ENCODE measurements at regions not wholly inside any gene's neighbourhood (a gene's known extent, or its start where the extent isn't known, plus 50 kb on each side); places are given as distances from the start of the nearest gene placed in this dataset.

DNA sequence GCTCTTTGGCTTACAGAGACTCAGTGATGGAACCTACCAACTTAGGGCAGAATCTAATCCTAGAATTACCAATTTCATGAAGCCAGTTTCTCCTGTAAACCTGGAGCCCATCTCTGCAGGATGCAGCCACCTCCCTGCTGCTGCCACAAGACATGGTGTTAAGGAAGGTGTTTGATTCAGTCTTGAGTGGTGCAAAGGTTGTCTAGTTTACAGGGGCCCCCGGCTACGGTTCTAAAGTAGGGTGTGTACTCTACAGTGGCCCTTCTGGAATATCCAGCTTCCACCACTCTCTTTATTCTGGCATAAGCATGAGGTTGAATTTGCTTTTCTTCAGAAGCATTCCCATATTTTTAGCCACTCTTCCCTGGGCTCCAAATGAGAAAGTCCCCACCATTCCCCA is 154.1 kb upstream of the GRIP1 start:
- Histone ChIP-seq H3K9me3 (ENCODE audit: control insufficient read depth, insufficient read depth, low read length) (no peaks in the 10 kb centered on the region), H3K27me3 (ENCODE audit: control insufficient read depth, insufficient read depth, low read length) (no peaks in the 10 kb centered on the region), H3K4me3 (ENCODE audit: low read depth, low read length) (no peak overlapping the region), H3K27ac (ENCODE audit: low read depth, low read length) (no peak overlapping the region), H3K4me1 (ENCODE audit: control insufficient read depth, insufficient read depth, low read length) (no peaks in the 10 kb centered on the region), H3K36me3 (ENCODE audit: control insufficient read depth, insufficient read depth, low read length) (no peaks in the 10 kb centered on the region)
- no CpG with 5 or more reads among the region's 2 CpGs for WGBS (ENCODE audit: insufficient coverage)
- no peak for DNase-seq (ENCODE audit: low read depth in 4 of 6, low spot score in 6 of 6)

DNA sequence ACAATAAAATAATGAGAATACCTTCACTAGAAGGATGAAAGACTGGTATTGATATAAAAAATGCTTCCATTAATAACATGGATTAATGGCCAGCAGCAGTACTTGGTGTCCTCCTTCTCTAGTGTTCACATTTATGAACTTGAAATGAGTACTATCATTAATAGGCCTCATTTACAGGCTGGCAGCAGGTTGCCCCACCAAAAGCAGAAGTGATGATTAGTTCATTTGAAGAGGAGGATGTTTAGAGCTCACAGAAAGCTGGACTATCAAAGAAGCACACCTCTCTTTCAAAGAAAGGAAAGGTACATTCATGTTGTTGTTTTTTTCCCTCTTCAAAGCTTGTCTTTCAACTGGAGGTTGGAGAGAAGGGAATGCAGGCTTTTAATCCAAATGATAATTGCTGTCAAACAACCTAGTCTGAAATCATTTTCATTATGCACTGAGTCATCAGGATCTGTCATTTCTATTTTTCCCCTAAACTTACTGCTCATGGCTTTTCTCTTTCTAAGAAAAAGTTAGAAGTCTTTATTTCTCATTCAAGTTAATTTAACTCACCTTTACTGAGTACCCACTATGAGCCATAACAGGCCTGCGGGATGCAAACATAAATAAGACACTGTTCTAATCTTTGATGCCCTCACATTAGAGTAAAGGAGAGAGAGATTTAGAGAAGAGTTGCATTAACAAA is 157.9 kb upstream of the GRIP1 start:
- no CpG with 5 or more reads among the region's 1 CpG for WGBS (ENCODE audit: insufficient coverage)
- Histone ChIP-seq H3K36me3 (ENCODE audit: control insufficient read depth, insufficient read depth, low read length) (no peaks in the 10 kb centered on the region), H3K9me3 (ENCODE audit: control insufficient read depth, insufficient read depth, low read length) (no peaks in the 10 kb centered on the region), H3K4me3 (ENCODE audit: low read depth, low read length) (no peak overlapping the region), H3K4me1 (ENCODE audit: control insufficient read depth, insufficient read depth, low read length) (no peaks in the 10 kb centered on the region), H3K27ac (ENCODE audit: low read depth, low read length) (no peak overlapping the region), H3K27me3 (ENCODE audit: control insufficient read depth, insufficient read depth, low read length) (no peaks in the 10 kb centered on the region)
- no peak for DNase-seq (ENCODE audit: low read depth in 4 of 6, low spot score in 6 of 6)

DNA sequence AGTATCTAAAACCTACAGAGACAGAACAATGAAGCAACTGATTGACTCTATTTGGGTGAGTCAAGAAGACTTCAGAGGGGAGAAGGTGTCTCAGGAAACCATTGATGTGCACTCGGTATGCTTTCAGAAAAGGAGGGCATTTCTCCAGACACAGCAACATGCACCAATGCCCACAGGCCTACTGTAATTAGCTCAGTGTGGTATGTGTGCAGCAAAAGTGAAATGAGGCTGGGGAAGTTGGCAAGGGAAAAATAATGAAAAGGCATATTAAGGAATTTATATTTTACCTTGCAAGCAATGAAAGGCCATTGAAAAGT is 158.4 kb upstream of the GRIP1 start:
- H3K4me3 ChIP-seq (ENCODE audit: low read depth, low read length): no peak overlapping the region
- no peaks in the 10 kb centered on the region for H3K36me3 ChIP-seq (ENCODE audit: control insufficient read depth, insufficient read depth, low read length)
- H3K4me1 ChIP-seq (ENCODE audit: control insufficient read depth, insufficient read depth, low read length): no peaks in the 10 kb centered on the region
- H3K9me3 ChIP-seq (ENCODE audit: control insufficient read depth, insufficient read depth, low read length): no peaks in the 10 kb centered on the region
- no CpG with 5 or more reads among the region's 1 CpG for WGBS (ENCODE audit: insufficient coverage)
- DNase-seq (ENCODE audit: low read depth in 4 of 6, low spot score in 6 of 6): no peak
- no peak overlapping the region for H3K27ac ChIP-seq (ENCODE audit: low read depth, low read length)
- no peaks in the 10 kb centered on the region for H3K27me3 ChIP-seq (ENCODE audit: control insufficient read depth, insufficient read depth, low read length)

DNA sequence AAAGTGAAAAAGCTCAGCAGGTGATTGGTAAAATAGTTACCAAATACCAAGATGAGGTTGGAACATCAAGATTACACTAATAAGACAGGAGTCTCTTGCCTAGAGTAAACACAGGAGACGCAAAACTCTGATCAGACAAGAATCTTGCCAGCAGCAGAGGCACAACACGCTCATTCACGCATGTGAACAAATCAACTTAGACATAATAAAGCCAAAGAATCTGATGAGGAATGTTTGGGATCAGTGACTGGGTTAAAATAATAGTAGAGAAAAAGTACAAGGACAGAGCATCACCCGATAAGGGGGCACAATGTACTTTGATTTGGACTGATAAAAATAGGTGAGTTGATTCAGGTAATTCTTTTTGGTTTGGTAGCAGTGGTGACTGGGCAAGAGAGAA is 159.5 kb upstream of the GRIP1 start:
- Histone ChIP-seq H3K9me3 (ENCODE audit: control insufficient read depth, insufficient read depth, low read length) (no peaks in the 10 kb centered on the region), H3K36me3 (ENCODE audit: control insufficient read depth, insufficient read depth, low read length) (no peaks in the 10 kb centered on the region), H3K4me1 (ENCODE audit: control insufficient read depth, insufficient read depth, low read length) (no peaks in the 10 kb centered on the region), H3K4me3 (ENCODE audit: low read depth, low read length) (no peak overlapping the region), H3K27me3 (ENCODE audit: control insufficient read depth, insufficient read depth, low read length) (no peaks in the 10 kb centered on the region), H3K27ac (ENCODE audit: low read depth, low read length) (no peak overlapping the region)
- DNase-seq (ENCODE audit: low read depth in 4 of 6, low spot score in 6 of 6): no peak
- WGBS (ENCODE audit: insufficient coverage): 80% methylated on average over 1 of the region's 4 CpGs

DNA sequence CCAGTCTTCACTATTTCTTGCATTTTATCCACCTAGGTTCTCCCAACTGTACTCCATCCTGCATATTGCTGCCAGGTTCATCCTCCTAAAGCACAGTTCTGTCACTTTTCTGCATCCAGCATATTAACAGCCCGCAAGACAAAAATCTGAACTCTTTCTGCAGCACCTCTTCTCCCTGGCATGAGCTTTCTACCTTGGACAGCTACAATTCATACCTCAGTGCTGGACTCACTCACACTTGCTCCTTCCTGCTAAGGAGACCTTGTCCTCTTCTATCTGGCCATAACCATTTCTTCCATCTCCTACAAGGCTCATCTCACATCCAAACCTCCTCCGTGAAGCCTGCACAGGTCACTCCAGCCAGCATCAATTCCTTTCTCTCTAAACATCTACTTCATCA is 170.1 kb upstream of the GRIP1 start:
- WGBS (ENCODE audit: insufficient coverage): 94% methylated on average over 2 of the region's 2 CpGs
- no peaks in the 10 kb centered on the region for H3K27me3 ChIP-seq (ENCODE audit: control insufficient read depth, insufficient read depth, low read length)
- DNase-seq (ENCODE audit: low read depth in 4 of 6, low spot score in 6 of 6): no peak
- no peak overlapping the region for H3K27ac ChIP-seq (ENCODE audit: low read depth, low read length)
- no peaks in the 10 kb centered on the region for H3K36me3 ChIP-seq (ENCODE audit: control insufficient read depth, insufficient read depth, low read length)
- H3K9me3 ChIP-seq (ENCODE audit: control insufficient read depth, insufficient read depth, low read length): no peaks in the 10 kb centered on the region
- no peak overlapping the region for H3K4me3 ChIP-seq (ENCODE audit: low read depth, low read length)
- H3K4me1 ChIP-seq (ENCODE audit: control insufficient read depth, insufficient read depth, low read length): no peaks in the 10 kb centered on the region

DNA sequence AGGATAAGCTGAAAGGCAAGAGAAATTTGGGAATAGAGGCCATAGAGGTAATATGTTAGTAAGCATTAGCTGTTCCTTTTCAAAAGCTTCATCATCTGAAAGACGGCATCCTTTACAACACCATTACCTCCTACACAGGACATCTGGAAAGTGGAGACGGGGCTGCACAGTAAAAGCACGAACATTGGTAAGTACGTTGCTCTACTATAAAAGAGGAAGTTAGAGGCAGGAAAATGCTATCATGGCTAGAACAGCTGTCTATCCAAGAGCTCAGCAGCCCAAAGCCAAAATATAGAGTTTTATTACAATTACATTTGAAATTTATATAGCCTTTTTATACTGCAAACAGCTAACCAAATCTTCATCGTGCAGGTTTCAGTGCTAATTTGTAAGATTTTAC is 172.3 kb upstream of the GRIP1 start:
- Histone ChIP-seq H3K4me1 (ENCODE audit: control insufficient read depth, insufficient read depth, low read length) (no peaks in the 10 kb centered on the region), H3K27ac (ENCODE audit: low read depth, low read length) (no peak overlapping the region), H3K9me3 (ENCODE audit: control insufficient read depth, insufficient read depth, low read length) (no peaks in the 10 kb centered on the region), H3K36me3 (ENCODE audit: control insufficient read depth, insufficient read depth, low read length) (no peaks in the 10 kb centered on the region), H3K27me3 (ENCODE audit: control insufficient read depth, insufficient read depth, low read length) (no peaks in the 10 kb centered on the region), H3K4me3 (ENCODE audit: low read depth, low read length) (no peak overlapping the region)
- WGBS (ENCODE audit: insufficient coverage): 78% methylated on average over 1 of the region's 5 CpGs
- DNase-seq (ENCODE audit: low read depth in 4 of 6, low spot score in 6 of 6): no peak

DNA sequence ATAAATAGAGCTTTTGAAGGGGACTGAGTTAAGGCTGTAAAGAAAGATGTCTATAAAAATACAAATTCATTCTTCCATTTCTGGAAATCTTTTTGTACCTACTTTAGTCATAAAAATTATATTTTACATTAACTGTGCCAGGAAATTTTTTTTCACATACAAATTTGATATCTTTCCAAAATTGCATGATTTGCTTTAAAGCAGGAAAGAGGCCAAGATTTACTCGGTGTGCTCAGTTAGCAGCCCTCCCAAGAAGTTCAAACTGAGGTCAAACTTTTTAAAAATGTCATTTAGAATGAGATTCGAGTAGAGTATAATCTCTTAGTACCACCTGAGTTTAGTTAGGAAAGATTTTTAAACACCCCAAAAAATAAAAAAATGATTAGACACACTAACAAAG is 173.2 kb upstream of the GRIP1 start:
- WGBS (ENCODE audit: insufficient coverage): no CpG with 5 or more reads among the region's 2 CpGs
- no peaks in the 10 kb centered on the region for H3K27me3 ChIP-seq (ENCODE audit: control insufficient read depth, insufficient read depth, low read length)
- no peak overlapping the region for H3K27ac ChIP-seq (ENCODE audit: low read depth, low read length)
- H3K36me3 ChIP-seq (ENCODE audit: control insufficient read depth, insufficient read depth, low read length): no peaks in the 10 kb centered on the region
- no peak overlapping the region for H3K4me3 ChIP-seq (ENCODE audit: low read depth, low read length)
- no peak for DNase-seq (ENCODE audit: low read depth in 4 of 6, low spot score in 6 of 6)
- no peaks in the 10 kb centered on the region for H3K9me3 ChIP-seq (ENCODE audit: control insufficient read depth, insufficient read depth, low read length)
- no peaks in the 10 kb centered on the region for H3K4me1 ChIP-seq (ENCODE audit: control insufficient read depth, insufficient read depth, low read length)

DNA sequence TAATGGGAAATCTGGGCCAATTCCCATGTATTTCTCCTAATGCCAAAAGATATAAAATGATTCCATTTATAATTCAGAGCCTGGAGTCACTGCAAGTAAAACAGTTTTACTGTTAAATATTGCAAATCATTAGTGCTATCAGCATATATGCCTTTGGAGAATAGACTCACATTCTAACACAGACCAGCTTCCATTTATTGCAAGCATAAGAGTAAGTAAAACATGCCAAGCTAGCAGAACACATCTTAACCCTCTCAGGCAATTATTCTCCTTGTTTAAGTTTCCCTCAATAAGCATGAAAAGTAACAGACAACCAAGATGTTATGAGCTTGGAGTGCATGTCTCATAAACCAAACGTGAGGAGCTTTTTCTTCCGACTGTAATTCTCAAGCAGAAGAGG is 173.9 kb upstream of the GRIP1 start:
- Histone ChIP-seq H3K4me3 (ENCODE audit: low read depth, low read length) (no peak overlapping the region), H3K27ac (ENCODE audit: low read depth, low read length) (no peak overlapping the region), H3K27me3 (ENCODE audit: control insufficient read depth, insufficient read depth, low read length) (no peaks in the 10 kb centered on the region), H3K9me3 (ENCODE audit: control insufficient read depth, insufficient read depth, low read length) (no peaks in the 10 kb centered on the region), H3K36me3 (ENCODE audit: control insufficient read depth, insufficient read depth, low read length) (no peaks in the 10 kb centered on the region), H3K4me1 (ENCODE audit: control insufficient read depth, insufficient read depth, low read length) (no peaks in the 10 kb centered on the region)
- peak in 1 of 6 donors; percentile 65 for DNase-seq (ENCODE audit: low read depth in 4 of 6, low spot score in 6 of 6)
- WGBS (ENCODE audit: insufficient coverage): no CpG with 5 or more reads among the region's 2 CpGs

DNA sequence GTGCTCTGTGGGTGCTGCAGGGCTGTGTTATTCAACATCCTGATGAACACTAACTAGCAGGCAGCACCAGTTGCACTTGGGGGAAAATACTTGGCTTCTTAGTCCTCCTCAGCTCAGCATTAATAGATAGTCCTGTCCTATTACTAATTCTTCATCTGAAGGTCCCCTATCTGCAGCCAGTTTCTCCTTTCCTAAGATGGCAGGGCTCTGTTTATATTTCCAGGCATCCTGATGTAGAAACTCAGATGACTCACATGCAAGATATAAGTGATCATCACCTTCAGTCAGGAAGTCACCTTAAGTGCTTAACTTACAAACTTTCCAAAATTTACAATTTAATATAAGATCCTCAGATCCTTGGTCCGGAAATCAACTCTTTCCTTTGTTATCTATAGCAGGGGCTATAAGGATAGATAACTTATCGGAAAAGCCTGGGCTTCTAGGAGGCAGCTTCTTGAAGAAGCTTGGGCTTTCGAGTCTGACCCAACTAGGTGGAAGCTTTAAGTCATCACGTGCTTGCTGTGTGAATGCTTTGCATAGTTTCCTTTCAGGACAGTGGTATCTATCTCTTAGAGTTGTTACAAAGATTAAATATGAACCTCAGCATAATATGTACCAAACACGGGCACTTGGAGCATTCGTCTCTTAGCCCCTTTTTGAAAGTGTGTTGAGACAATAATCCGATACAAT is 181.0 kb upstream of the GRIP1 start:
- Histone ChIP-seq H3K4me1 (ENCODE audit: control insufficient read depth, insufficient read depth, low read length) (no peaks in the 10 kb centered on the region), H3K36me3 (ENCODE audit: control insufficient read depth, insufficient read depth, low read length) (no peaks in the 10 kb centered on the region), H3K4me3 (ENCODE audit: low read depth, low read length) (no peak overlapping the region), H3K9me3 (ENCODE audit: control insufficient read depth, insufficient read depth, low read length) (no peaks in the 10 kb centered on the region), H3K27ac (ENCODE audit: low read depth, low read length) (no peak overlapping the region), H3K27me3 (ENCODE audit: control insufficient read depth, insufficient read depth, low read length) (no peaks in the 10 kb centered on the region)
- 100% methylated on average over 1 of the region's 7 CpGs for WGBS (ENCODE audit: insufficient coverage)
- no peak for DNase-seq (ENCODE audit: low read depth in 4 of 6, low spot score in 6 of 6)

Measured in spinal cord (tissue), 9 donors.